Mesothelial cell of epicardium (in vitro differentiated cells): ENCODE measurements at regions not wholly inside any gene's neighbourhood (a gene's known extent, or its start where the extent isn't known, plus 50 kb on each side); places are given as distances from the start of the nearest gene placed in this dataset.

ENCODE experiments used
- DNase-seq, 2 experiments: peaks; one replicate each; pipeline ENCODE4 v3.0.0; 2021; ENCODE audit warnings: low spot score in 2 of 2; ENCODE audit not compliant: unreplicated experiment in 2 of 2
- H3K27ac Mint-ChIP-seq: 2 replicates; pipeline ENCODE4 v1.8.0; 2021; ENCODE audit warnings: mixed read lengths
- H3K27me3 Mint-ChIP-seq: 2 replicates; pipeline ENCODE4 v1.8.0; 2021; ENCODE audit warnings: low read depth, mixed read lengths
- H3K36me3 Mint-ChIP-seq: 2 replicates; pipeline ENCODE4 v1.8.0; 2021; ENCODE audit warnings: mixed read lengths
- H3K4me1 Mint-ChIP-seq: 2 replicates; pipeline ENCODE4 v1.8.0; 2021; ENCODE audit warnings: mixed read lengths
- H3K4me3 Mint-ChIP-seq: 2 replicates; pipeline ENCODE4 v1.8.0; 2021; ENCODE audit warnings: mild to moderate bottlenecking, moderate library complexity, mixed read lengths
- H3K9me3 Mint-ChIP-seq: 2 replicates; pipeline ENCODE4 v1.8.0; 2021; ENCODE audit warnings: mixed read lengths
- CTCF ChIP-seq: fragments of 200-600 bp; sonication (generic); IDR thresholded peaks from one replicate; pipeline ENCODE4 v1.5.0; 2021; ENCODE audit warnings: antibody characterized with exemption; ENCODE audit not compliant: unreplicated experiment

DNA sequence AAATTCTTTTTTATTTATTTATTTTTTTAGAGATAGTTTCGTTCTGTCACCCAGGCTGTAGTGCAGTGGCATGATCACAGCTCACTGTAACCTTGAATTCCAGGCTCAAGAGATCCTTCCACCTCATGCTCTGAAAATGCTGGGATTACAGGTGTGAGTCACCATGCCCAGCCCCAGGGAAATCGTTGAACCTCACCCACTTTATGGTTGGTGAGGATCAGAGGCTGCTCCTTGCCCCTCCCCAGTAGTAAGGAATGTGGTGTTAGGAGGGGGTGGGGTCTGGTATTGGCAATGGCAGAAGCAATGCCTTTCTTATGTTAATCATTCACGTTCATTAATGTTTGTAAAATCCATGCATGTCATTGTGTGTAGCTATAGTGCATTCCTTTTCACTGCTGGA, 161.9 kb downstream of the SUCLG1 start:
- DNase-seq = no peak

GRCh38 chr2:84293791-84294380, 165.2 kb downstream of the SUCLG1 start:
- no peak for TF ChIP-seq CTCF
- Mint-ChIP-seq H3K4me1 (no peaks in the 10 kb centered on the region), H3K36me3 (no peaks in the 10 kb centered on the region), H3K27me3 (peaks cover 3% of the 10 kb centered on the region), H3K4me3 (no peak overlapping the region), H3K9me3 (peaks cover 5% of the 10 kb centered on the region), H3K27ac (no peak overlapping the region)
- DNase-seq = no peak

More for the DNA sequence above, 161.9 kb downstream of the SUCLG1 start:
- Mint-ChIP-seq H3K4me3 (no peak overlapping the region), H3K9me3 (no peaks in the 10 kb centered on the region), H3K27me3 (peaks cover 12% of the 10 kb centered on the region), H3K36me3 (no peaks in the 10 kb centered on the region), H3K4me1 (peaks cover 3% of the 10 kb centered on the region), H3K27ac (no peak overlapping the region)
- no peak for TF ChIP-seq CTCF

DNA sequence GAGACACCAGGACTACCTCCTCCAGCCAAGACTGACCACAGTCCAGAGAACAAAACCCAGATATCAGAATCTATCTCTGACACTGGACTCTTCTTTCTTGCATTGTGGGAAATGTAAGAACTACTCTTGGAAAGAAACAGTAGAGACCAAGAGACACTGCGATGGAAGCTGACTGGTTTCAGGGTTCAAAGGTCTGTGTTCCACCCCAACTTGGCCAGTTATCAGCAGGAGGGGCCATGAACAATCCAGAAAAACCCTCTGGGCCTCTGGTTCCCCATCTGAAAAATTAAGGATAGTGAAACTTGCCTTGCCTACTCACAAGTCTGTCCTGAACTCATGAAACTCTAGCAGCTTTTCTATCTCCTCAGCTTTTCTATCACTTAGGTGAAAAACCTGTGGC, 166.5 kb downstream of the SUCLG1 start:
- no peak for DNase-seq
- no peaks in the 10 kb centered on the region for H3K36me3 Mint-ChIP-seq
- no peak overlapping the region for H3K27ac Mint-ChIP-seq

GRCh38 chr2:84290537-84290936, 168.5 kb downstream of the SUCLG1 start:
- H3K27ac Mint-ChIP-seq = no peak overlapping the region
- no peaks in the 10 kb centered on the region for H3K27me3 Mint-ChIP-seq
- H3K4me1 Mint-ChIP-seq = no peaks in the 10 kb centered on the region
- TF ChIP-seq CTCF = no peak
- H3K36me3 Mint-ChIP-seq = no peaks in the 10 kb centered on the region
- H3K4me3 Mint-ChIP-seq = no peak overlapping the region
- no peak for DNase-seq
- peaks cover 7% of the 10 kb centered on the region for H3K9me3 Mint-ChIP-seq

More for the DNA sequence above, 166.5 kb downstream of the SUCLG1 start:
- no peak overlapping the region for H3K4me3 Mint-ChIP-seq
- no peak for TF ChIP-seq CTCF
- no peaks in the 10 kb centered on the region for H3K27me3 Mint-ChIP-seq
- no peaks in the 10 kb centered on the region for H3K4me1 Mint-ChIP-seq
- H3K9me3 Mint-ChIP-seq = peaks cover 7% of the 10 kb centered on the region

GRCh38 chr2:84288293-84288692, 170.8 kb downstream of the SUCLG1 start:
- H3K27ac Mint-ChIP-seq = no peak overlapping the region
- H3K4me1 Mint-ChIP-seq = no peaks in the 10 kb centered on the region
- peaks cover 7% of the 10 kb centered on the region for H3K9me3 Mint-ChIP-seq
- DNase-seq = no peak
- no peak overlapping the region for H3K4me3 Mint-ChIP-seq
- H3K36me3 Mint-ChIP-seq = no peaks in the 10 kb centered on the region
- no peak for TF ChIP-seq CTCF
- H3K27me3 Mint-ChIP-seq = no peaks in the 10 kb centered on the region

DNA sequence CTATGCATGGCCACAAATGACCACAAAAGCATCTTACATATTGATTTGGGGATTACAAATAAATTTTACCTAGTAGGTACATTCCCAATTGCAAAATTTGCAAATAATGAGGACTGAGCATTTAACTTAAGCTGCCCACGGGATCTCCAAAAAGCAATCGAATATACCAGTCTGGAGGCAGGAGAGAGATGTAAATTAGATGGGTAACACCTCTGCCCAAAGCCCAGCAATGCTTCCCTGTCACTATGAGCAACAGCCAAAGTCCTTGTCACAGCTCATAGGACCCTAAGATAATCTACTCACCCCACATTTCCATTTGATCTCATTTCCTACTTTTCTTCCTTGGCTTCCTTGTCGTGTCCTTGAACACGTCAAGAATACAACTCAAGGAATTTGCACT, 172.2 kb downstream of the SUCLG1 start:
- H3K27ac Mint-ChIP-seq = no peak overlapping the region
- DNase-seq = no peak
- no peak for TF ChIP-seq CTCF
- no peaks in the 10 kb centered on the region for H3K36me3 Mint-ChIP-seq
- peaks cover 7% of the 10 kb centered on the region for H3K9me3 Mint-ChIP-seq
- H3K4me3 Mint-ChIP-seq = no peak overlapping the region
- H3K4me1 Mint-ChIP-seq = no peaks in the 10 kb centered on the region
- no peaks in the 10 kb centered on the region for H3K27me3 Mint-ChIP-seq
